Body of pancreas (tissue), 4 donors: ENCODE measurements at regions not wholly inside any gene's neighbourhood (a gene's known extent, or its start where the extent isn't known, plus 50 kb on each side); places are given as distances from the start of the nearest gene placed in this dataset.

Experiments
- ATAC-seq: fragments of 150-250 bp; one replicate; pipeline ENCODE4 v1.9.1; 2016
- DNase-seq, 4 donors: peaks; one replicate each; pipeline ENCODE4 v3.0.0-alpha.2; 2019
- H3K27ac ChIP-seq, 4 donors: fragments of 200-600 bp; sonication (generic); 1 replicate in 3 of 4; 2 replicates in 1 of 4; pipeline versions ENCODE4 v1.5.1 to v1.6.1; 2016 to 2019; ENCODE audit warnings: mild to moderate bottlenecking in 1 of 4, mixed read lengths in 1 of 4, moderate library complexity in 1 of 4
- H3K27me3 ChIP-seq, 2 donors: fragments of 200-600 bp; sonication (generic); one replicate each; pipeline ENCODE4 v1.6.0; 2016; ENCODE audit warnings: mild to moderate bottlenecking in 1 of 2
- H3K36me3 ChIP-seq, 2 donors: fragments of 200-600 bp; sonication (generic); replicated peaks in 1 of 2; 2 replicates each; pipeline ENCODE4 v1.5.1; 2016; ENCODE audit warnings: low read depth in 2 of 2; ENCODE audit not compliant: insufficient read depth in 1 of 2
- H3K4me1 ChIP-seq: fragments of 200-600 bp; sonication (generic); one replicate; pipeline ENCODE4 v1.6.0; 2016
- H3K4me3 ChIP-seq, 2 donors: fragments of 200-600 bp; sonication (generic); 1 replicate in 1 of 2; 2 replicates in 1 of 2; pipeline ENCODE4 v1.5.1; 2016 to 2019
- H3K9me3 ChIP-seq, 3 donors: fragments of 200-600 bp; sonication (generic); 1 replicate in 2 of 3; 2 replicates in 1 of 3; pipeline ENCODE4 v1.5.1; 2016
- CTCF ChIP-seq, 7 experiments: fragments of 450-650 bp in 4 of 7; fragments of 200-600 bp in 3 of 7; sonication (generic) in 3 of 7; IDR thresholded peaks; one replicate each; pipeline ENCODE4 v1.5.1; 2016 to 2019; ENCODE audit warnings: antibody characterized with exemption in 7 of 7
- POLR2A ChIP-seq, 3 donors: fragments of 450-650 bp; IDR thresholded peaks; one replicate each; pipeline ENCODE4 v1.6.1; 2016; ENCODE audit warnings: antibody characterized with exemption in 3 of 3, mild to moderate bottlenecking in 2 of 3
- WGBS, 2 donors: methylation state at CpG; one replicate each; pipeline ENCODE4 v1.1.5; 2017; 5-methylcytosine and 5-hydroxymethylcytosine counted together
- intact Hi-C: fragments of 100-400 bp; cut with DNase I; formaldehyde crosslinking; loops from one replicate; pipeline ENCODE4 v1.15.1; 2023

- no peaks in the 10 kb centered on the region for H3K27me3 ChIP-seq
- WGBS, 2 donors = 86 to 98% methylated on average over 4 of the region's 4 CpGs
- H3K4me1 ChIP-seq = peaks cover 11% of the 10 kb centered on the region
- no peak overlapping the region for H3K27ac ChIP-seq
- ATAC-seq (no peak), DNase-seq (no peak)
- no peaks in the 10 kb centered on the region for H3K9me3 ChIP-seq
- H3K36me3 ChIP-seq = no peaks in the 10 kb centered on the region
- intact Hi-C loops = no loop called here
- H3K4me3 ChIP-seq = no peak overlapping the region
- TF ChIP-seq POLR2A (IDR thresholded peaks at IDR 0.05) (no peak), CTCF (IDR thresholded peaks at IDR 0.05) (no peak)
These were observed 310.5 kb upstream of the JAG1 start for GRCh38 chr20:10984294-10984693.

GRCh38 chr20:10984913-10985312, 311.1 kb upstream of the JAG1 start:
- no peaks in the 10 kb centered on the region for H3K36me3 ChIP-seq
- H3K4me1 ChIP-seq = peaks cover 11% of the 10 kb centered on the region
- no peak for TF ChIP-seq POLR2A (IDR thresholded peaks at IDR 0.05)
- TF ChIP-seq CTCF (IDR thresholded peaks at IDR 0.05) = no peak
- WGBS, 2 donors = 26 to 35% methylated on average over 6 of the region's 6 CpGs
- H3K4me3 ChIP-seq = no peak overlapping the region
- DNase-seq = no peak
- H3K27ac ChIP-seq = peak overlapping the region in 3 of 4 donors; percentile 8 to 49 (median 34)
- no peaks in the 10 kb centered on the region for H3K27me3 ChIP-seq
- intact Hi-C loops = no loop called here
- ATAC-seq = peak; percentile 74
- H3K9me3 ChIP-seq = no peaks in the 10 kb centered on the region

- Histone ChIP-seq H3K9me3 (no peaks in the 10 kb centered on the region), H3K27me3 (no peaks in the 10 kb centered on the region), H3K4me3 (no peak overlapping the region), H3K36me3 (no peaks in the 10 kb centered on the region), H3K4me1 (peaks cover 11% of the 10 kb centered on the region), H3K27ac (peak overlapping the region in 2 of 4 donors; percentile 8 to 49)
- intact Hi-C loops = no loop called here
- WGBS, 2 donors = 76 to 77% methylated on average over 1 of the region's 1 CpG
- ATAC-seq (no peak), DNase-seq (no peak)
- no peak for TF ChIP-seq CTCF (IDR thresholded peaks at IDR 0.05)
- TF ChIP-seq POLR2A (IDR thresholded peaks at IDR 0.05) = no peak
These were observed 311.7 kb upstream of the JAG1 start for GRCh38 chr20:10985536-10985935.

GRCh38 chr20:10986586-10986985, 312.8 kb upstream of the JAG1 start:
- no peaks in the 10 kb centered on the region for H3K36me3 ChIP-seq
- no peak overlapping the region for H3K27ac ChIP-seq
- ATAC-seq (no peak), DNase-seq (no peak)
- intact Hi-C loops = no loop called here
- no peaks in the 10 kb centered on the region for H3K9me3 ChIP-seq
- TF ChIP-seq CTCF (IDR thresholded peaks at IDR 0.05) (no peak), POLR2A (IDR thresholded peaks at IDR 0.05) (no peak)
- H3K4me3 ChIP-seq = no peak overlapping the region
- WGBS, 2 donors = 90 to 94% methylated on average over 5 of the region's 5 CpGs
- H3K27me3 ChIP-seq = no peaks in the 10 kb centered on the region
- H3K4me1 ChIP-seq = peaks cover 11% of the 10 kb centered on the region

GRCh38 chr20:10987651-10988383, 314.0 kb upstream of the JAG1 start:
- Histone ChIP-seq H3K27me3 (no peaks in the 10 kb centered on the region), H3K9me3 (no peaks in the 10 kb centered on the region), H3K4me3 (no peak overlapping the region), H3K27ac (no peak overlapping the region), H3K36me3 (no peaks in the 10 kb centered on the region), H3K4me1 (peaks cover 6% of the 10 kb centered on the region)
- DNase-seq (no peak), ATAC-seq (no peak)
- WGBS, 2 donors = 72 to 79% methylated on average over 5 of the region's 5 CpGs
- TF ChIP-seq CTCF (IDR thresholded peaks at IDR 0.05) (no peak), POLR2A (IDR thresholded peaks at IDR 0.05) (no peak)
- intact Hi-C loops = no loop called here
